Sigmoid colon (tissue), 6 donors: ENCODE measurements at regions not wholly inside any gene's neighbourhood (a gene's known extent, or its start where the extent isn't known, plus 50 kb on each side); places are given as distances from the start of the nearest gene placed in this dataset.

Experiments
- DNase-seq: peaks from one replicate; pipeline ENCODE4 v3.0.0-alpha.2; 2019
- H3K27ac ChIP-seq, 4 donors: fragments of 200-600 bp; sonication (generic); one replicate each; pipeline ENCODE4 v1.5.1; 2016 to 2019; ENCODE audit warnings: mild to moderate bottlenecking in 1 of 4
- H3K27me3 ChIP-seq, 3 donors: fragments of 200-600 bp; sonication (generic); one replicate each; pipeline ENCODE4 v1.5.1; 2019; ENCODE audit warnings: mild to moderate bottlenecking in 1 of 3
- H3K36me3 ChIP-seq, 4 donors: fragments of 200-600 bp; sonication (generic); one replicate each; pipeline ENCODE4 v1.5.1; 2016 to 2019
- H3K4me1 ChIP-seq, 4 donors: fragments of 200-600 bp; sonication (generic); one replicate each; pipeline ENCODE4 v1.5.1; 2017 to 2019
- H3K4me3 ChIP-seq, 4 donors: fragments of 200-600 bp; sonication (generic); one replicate each; pipeline ENCODE4 v1.5.1; 2017 to 2019; ENCODE audit warnings: mild to moderate bottlenecking in 2 of 4, moderate library complexity in 1 of 4
- H3K9me3 ChIP-seq, 4 donors: fragments of 200-600 bp in 3 of 4; sonication (generic) in 3 of 4; one replicate each; pipeline versions ENCODE4 v1.5.1 to v1.6.1; 2013 to 2019
- EP300 ChIP-seq, 4 donors: sonication (generic); formaldehyde crosslinking; IDR thresholded peaks; one replicate each; pipeline ENCODE4 v1.6.1; 2017; ENCODE audit warnings: antibody characterized with exemption in 4 of 4
- POLR2A ChIP-seq, 2 donors: fragments of 450-650 bp; IDR thresholded peaks; one replicate each; pipeline ENCODE4 v1.6.1; 2016; ENCODE audit warnings: antibody characterized with exemption in 2 of 2, mild to moderate bottlenecking in 2 of 2, moderate library complexity in 2 of 2
- POLR2AphosphoS5 ChIP-seq, 4 donors: sonication (generic); formaldehyde crosslinking; IDR thresholded peaks; one replicate each; pipeline ENCODE4 v1.6.1; 2017; ENCODE audit warnings: antibody characterized with exemption in 4 of 4
- WGBS, 2 donors: extraction: QIAGEN DNeasy Blood & Tissue Kit; methylation state at CpG; one replicate each; pipeline ENCODE4 v1.1.7; 2013; 5-methylcytosine and 5-hydroxymethylcytosine counted together
- intact Hi-C: fragments of 100-400 bp; cut with DNase I; formaldehyde crosslinking; loops from one replicate; pipeline ENCODE4 v1.15.1; 2023
- TF ChIP-seq, protein P1 (sequence below), 4 experiments: fragments of 450-650 bp in 3 of 4; fragments of 200-600 bp in 1 of 4; IDR thresholded peaks; one replicate each; pipeline ENCODE4 v1.5.1; 2016 to 2019; ENCODE audit warnings: antibody characterized with exemption in 4 of 4, mild to moderate bottlenecking in 3 of 4, moderate library complexity in 2 of 4
- donor health status: healthy with polysubstance abuse.
- donor health status: healthy.

DNA sequence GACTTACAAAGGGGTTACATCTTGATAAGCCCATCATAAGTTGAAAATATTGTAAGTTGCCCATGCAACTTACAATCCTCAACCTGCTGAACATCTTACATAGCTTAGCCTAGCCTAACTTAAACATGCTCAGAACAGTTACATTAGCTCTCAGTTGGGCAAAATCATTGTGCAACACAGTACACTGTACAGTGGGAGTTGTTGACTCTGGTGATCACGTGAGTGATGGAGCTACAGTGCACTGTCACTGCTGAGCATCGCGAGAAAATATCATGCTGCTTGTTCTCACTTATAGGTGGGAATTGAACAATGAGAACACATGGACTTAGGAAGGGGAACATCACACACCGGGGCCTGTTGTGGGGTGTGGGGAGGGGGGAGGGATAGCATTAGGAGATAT, 214.9 kb upstream of the ZMIZ1 start:
- WGBS, 2 donors, result 88 to 91% methylated on average over 4 of the region's 4 CpGs
- Histone ChIP-seq H3K36me3 (no peaks in the 10 kb centered on the region), H3K4me1 (no peaks in the 10 kb centered on the region), H3K27ac (no peak overlapping the region), H3K4me3 (no peak overlapping the region), H3K9me3 (no peaks in the 10 kb centered on the region), H3K27me3 (no peaks in the 10 kb centered on the region)
- intact Hi-C loops, result no loop called here
- no peak for DNase-seq
- TF ChIP-seq, protein P1, sequence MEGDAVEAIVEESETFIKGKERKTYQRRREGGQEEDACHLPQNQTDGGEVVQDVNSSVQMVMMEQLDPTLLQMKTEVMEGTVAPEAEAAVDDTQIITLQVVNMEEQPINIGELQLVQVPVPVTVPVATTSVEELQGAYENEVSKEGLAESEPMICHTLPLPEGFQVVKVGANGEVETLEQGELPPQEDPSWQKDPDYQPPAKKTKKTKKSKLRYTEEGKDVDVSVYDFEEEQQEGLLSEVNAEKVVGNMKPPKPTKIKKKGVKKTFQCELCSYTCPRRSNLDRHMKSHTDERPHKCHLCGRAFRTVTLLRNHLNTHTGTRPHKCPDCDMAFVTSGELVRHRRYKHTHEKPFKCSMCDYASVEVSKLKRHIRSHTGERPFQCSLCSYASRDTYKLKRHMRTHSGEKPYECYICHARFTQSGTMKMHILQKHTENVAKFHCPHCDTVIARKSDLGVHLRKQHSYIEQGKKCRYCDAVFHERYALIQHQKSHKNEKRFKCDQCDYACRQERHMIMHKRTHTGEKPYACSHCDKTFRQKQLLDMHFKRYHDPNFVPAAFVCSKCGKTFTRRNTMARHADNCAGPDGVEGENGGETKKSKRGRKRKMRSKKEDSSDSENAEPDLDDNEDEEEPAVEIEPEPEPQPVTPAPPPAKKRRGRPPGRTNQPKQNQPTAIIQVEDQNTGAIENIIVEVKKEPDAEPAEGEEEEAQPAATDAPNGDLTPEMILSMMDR (IDR thresholded peaks at IDR 0.05), result no peak
- no peak for TF ChIP-seq POLR2AphosphoS5 (IDR thresholded peaks at IDR 0.05)
- TF ChIP-seq POLR2A (IDR thresholded peaks at IDR 0.05), result no peak
- no peak for TF ChIP-seq EP300 (IDR thresholded peaks at IDR 0.05)

DNA sequence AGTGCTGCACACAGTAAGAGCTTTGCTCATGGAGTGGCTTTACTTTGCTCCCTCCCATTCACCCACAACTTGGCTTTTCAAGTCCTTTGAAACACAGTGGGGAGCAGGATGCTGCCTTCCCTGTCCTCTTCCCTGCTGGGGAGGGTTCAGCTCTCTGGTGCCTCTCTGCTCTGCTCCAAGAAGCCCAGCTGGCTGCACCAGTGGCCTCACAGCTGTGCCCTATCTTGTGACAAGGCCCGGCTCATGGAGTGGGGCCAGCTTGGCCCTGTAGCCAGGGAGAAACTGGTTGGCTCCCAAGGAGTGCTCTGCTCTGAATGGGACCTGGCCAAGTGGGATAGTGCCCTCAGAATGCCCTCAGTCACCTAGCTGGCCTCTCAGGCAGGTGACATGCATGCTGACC, 212.3 kb upstream of the ZMIZ1 start:
- DNase-seq, result no peak
- Histone ChIP-seq H3K4me3 (no peak overlapping the region), H3K36me3 (no peaks in the 10 kb centered on the region), H3K27ac (no peak overlapping the region), H3K27me3 (no peaks in the 10 kb centered on the region), H3K4me1 (no peaks in the 10 kb centered on the region), H3K9me3 (no peaks in the 10 kb centered on the region)
- intact Hi-C loops, result no loop called here
- 58 to 72% methylated on average over 1 of the region's 1 CpG for WGBS, 2 donors
- no peak for TF ChIP-seq EP300 (IDR thresholded peaks at IDR 0.05)
- TF ChIP-seq POLR2A (IDR thresholded peaks at IDR 0.05), result no peak
- TF ChIP-seq, protein P1 (IDR thresholded peaks at IDR 0.05), result no peak
- TF ChIP-seq POLR2AphosphoS5 (IDR thresholded peaks at IDR 0.05), result no peak

GRCh38 chr10:78857193-78857592, 211.6 kb upstream of the ZMIZ1 start:
- Histone ChIP-seq H3K27ac (no peak overlapping the region), H3K9me3 (no peaks in the 10 kb centered on the region), H3K4me3 (no peak overlapping the region), H3K36me3 (no peaks in the 10 kb centered on the region), H3K4me1 (no peaks in the 10 kb centered on the region), H3K27me3 (no peaks in the 10 kb centered on the region)
- WGBS, 2 donors, result 95 to 97% methylated on average over 3 of the region's 3 CpGs
- DNase-seq, result no peak
- intact Hi-C loops, result no loop called here
- TF ChIP-seq EP300 (IDR thresholded peaks at IDR 0.05) (no peak), POLR2A (IDR thresholded peaks at IDR 0.05) (no peak), POLR2AphosphoS5 (IDR thresholded peaks at IDR 0.05) (no peak)
- TF ChIP-seq, protein P1 (IDR thresholded peaks at IDR 0.05), result no peak

DNA sequence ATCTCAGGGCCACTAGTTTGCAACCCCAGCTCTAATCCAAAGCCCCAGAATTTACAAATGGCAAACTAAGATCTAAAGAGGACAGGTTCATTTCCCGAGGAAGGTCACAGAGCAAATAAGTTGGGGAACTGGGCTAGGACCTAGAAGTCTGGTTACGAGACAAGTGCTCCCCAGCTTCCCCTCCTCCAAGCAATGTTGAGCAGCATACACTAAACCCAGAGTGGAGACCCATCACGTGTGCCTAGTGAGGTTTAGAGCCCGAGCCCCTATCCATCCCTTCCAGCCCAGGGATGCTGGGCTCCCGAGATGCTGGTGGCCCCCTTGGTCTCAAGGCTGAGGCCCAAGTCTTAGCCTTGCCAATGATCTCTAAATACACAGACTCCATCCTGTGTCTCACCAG, 209.5 kb upstream of the ZMIZ1 start:
- TF ChIP-seq POLR2A (IDR thresholded peaks at IDR 0.05) (no peak), EP300 (IDR thresholded peaks at IDR 0.05) (no peak), POLR2AphosphoS5 (IDR thresholded peaks at IDR 0.05) (no peak)
- TF ChIP-seq, protein P1 (IDR thresholded peaks at IDR 0.05), result no peak
- DNase-seq, result no peak
- Histone ChIP-seq H3K4me3 (no peak overlapping the region), H3K9me3 (no peaks in the 10 kb centered on the region), H3K36me3 (no peaks in the 10 kb centered on the region), H3K27ac (no peak overlapping the region), H3K4me1 (no peaks in the 10 kb centered on the region), H3K27me3 (no peaks in the 10 kb centered on the region)
- intact Hi-C loops, result no loop called here
- WGBS, 2 donors, result 92% methylated on average over 5 of the region's 5 CpGs

DNA sequence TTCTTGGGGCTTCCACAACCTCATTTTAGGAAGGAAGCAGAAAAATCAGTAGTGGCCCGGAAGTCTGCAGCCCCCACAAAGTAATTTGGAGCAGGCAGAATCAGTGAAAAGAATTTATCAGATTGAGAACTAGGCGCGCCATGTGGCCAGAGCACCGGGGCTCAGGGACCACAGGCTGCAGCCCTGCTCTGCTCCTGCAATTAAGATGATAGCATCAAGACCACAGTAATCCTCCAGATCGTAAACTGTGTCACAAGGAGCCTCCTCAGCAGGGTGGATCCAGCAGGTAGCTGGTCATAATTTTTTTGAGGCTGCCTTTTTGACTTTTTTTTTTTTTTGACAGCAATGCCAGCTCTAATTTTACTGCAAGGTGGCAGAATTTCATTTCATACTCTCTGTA, 209.0 kb upstream of the ZMIZ1 start:
- TF ChIP-seq, protein P1 (IDR thresholded peaks at IDR 0.05), result no peak
- TF ChIP-seq POLR2A (IDR thresholded peaks at IDR 0.05), result no peak
- WGBS, 2 donors, result 68 to 80% methylated on average over 5 of the region's 5 CpGs
- intact Hi-C loops, result no loop called here

More for the DNA sequence above, 209.0 kb upstream of the ZMIZ1 start:
- Histone ChIP-seq H3K4me3 (no peak overlapping the region), H3K27ac (no peak overlapping the region), H3K36me3 (no peaks in the 10 kb centered on the region), H3K4me1 (peaks cover 0 to under 1% (median 0%) of the 10 kb centered on the region in 4 donors), H3K27me3 (no peaks in the 10 kb centered on the region), H3K9me3 (no peaks in the 10 kb centered on the region)
- no peak for DNase-seq
